ENCODE measurements at regions not wholly inside any gene's neighbourhood (a gene's known extent, or its start where the extent isn't known, plus 50 kb on each side); places are given as distances from the start of the nearest gene placed in this dataset.

- Histone ChIP-seq H2AK5ac (ENCODE audit: low read depth, low read length) (no peak overlapping the region), H3K4ac (replicated peaks; ENCODE audit: insufficient read length, low read depth, low read length) (no peak overlapping the region), H3K56ac (replicated peaks; ENCODE audit: insufficient read length, low read depth, low read length) (no peak overlapping the region), H3K4me2 (ENCODE audit: insufficient read depth in 1 of 2, low read depth in 2 of 2, low read length in 2 of 2) (peak overlapping the region in 1 of 2 experiments; percentile 34; a peak in 1 of 4 replicates), H4K20me1 (replicated peaks in 1 of 2; ENCODE audit: control insufficient read depth in 1 of 2, insufficient read depth in 2 of 2, low read length in 2 of 2) (no peaks in the 10 kb centered on the region), H3K27ac (ENCODE audit: low read depth, low read length) (no peak overlapping the region), H3K9ac (replicated peaks in 1 of 4; ENCODE audit: extremely low read depth in 1 of 4, low read depth in 3 of 4, low read length in 3 of 4) (no peak overlapping the region), H3K23me2 (ENCODE audit: low read depth, low read length) (no peaks in the 10 kb centered on the region), H3K14ac (ENCODE audit: insufficient read length) (no peak overlapping the region), H2BK120ac (replicated peaks; ENCODE audit: low read depth, low read length) (no peak overlapping the region), H3K79me1 (ENCODE audit: low read depth, low read length) (no peaks in the 10 kb centered on the region), H4K91ac (replicated peaks; ENCODE audit: insufficient read length, low read length) (no peak overlapping the region), H3K4me1 (replicated peaks in 1 of 4; ENCODE audit: control insufficient read depth in 3 of 4, insufficient read depth in 4 of 4, low read length in 3 of 4) (peaks cover 0 to 9% (median 1%) of the 10 kb centered on the region in 4 experiments; a peak in 1 of 7 replicates), H2AFZ (ENCODE audit: low read length) (no peak overlapping the region), H3K18ac (ENCODE audit: extremely low read depth, low read length) (no peak overlapping the region), H4K5ac (ENCODE audit: insufficient read length, low read depth, low read length) (no peak overlapping the region), H2BK5ac (ENCODE audit: low read depth, low read length) (no peak overlapping the region), H2BK20ac (ENCODE audit: low read length) (no peak overlapping the region), H3K27me3 (replicated peaks in 1 of 4; ENCODE audit: control insufficient read depth in 3 of 4, extremely low read depth in 1 of 4, insufficient read depth in 3 of 4, low read length in 3 of 4) (no peaks in the 10 kb centered on the region; a peak in 2 of 7 replicates), H2BK15ac (ENCODE audit: low read length) (no peak overlapping the region), H3K4me3 (ENCODE audit: extremely low read depth in 1 of 4, insufficient read depth in 2 of 4, low read depth in 3 of 4, low read length in 4 of 4) (no peak overlapping the region), H4K8ac (ENCODE audit: extremely low read depth, insufficient read depth, low read length) (no peak overlapping the region), H2BK12ac (ENCODE audit: low read depth, low read length) (no peak overlapping the region), H3K36me3 (ENCODE audit: control insufficient read depth in 2 of 4, insufficient read depth in 4 of 4, low read length in 3 of 4) (no peaks in the 10 kb centered on the region), H3K79me2 (ENCODE audit: control insufficient read depth in 1 of 2, insufficient read depth in 2 of 2, low read length in 2 of 2) (no peaks in the 10 kb centered on the region), H3K23ac (ENCODE audit: insufficient read length) (no peak overlapping the region), H3K9me3 (ENCODE audit: insufficient read depth in 2 of 2, low read depth in 1 of 2, low read length in 1 of 2) (no peaks in the 10 kb centered on the region)
- 41% methylated on average over 1 of the region's 1 CpG; no CpG with 5 or more reads in 1 of the 2 experiments for WGBS, 2 experiments (ENCODE audit: extremely low coverage in 1 of 2, insufficient coverage in 1 of 2, insufficient read length in 1 of 2, insufficient replicate concordance in 2 of 2, low coverage in 1 of 2, low lambda C conversion rate in 2 of 2, missing lambda C conversion rate in 1 of 2)
- no peak for DNase-seq (ENCODE audit: low read depth in 1 of 2, low spot score in 2 of 2)
- FAIRE-seq: no peak
- POLR2A ChIA-PET (ENCODE audit: partially characterized antibody): no interaction called here
- TF ChIP-seq BACH1 (IDR thresholded peaks at IDR 0.05; ENCODE audit: low read length): no peak
- no peak for TF ChIP-seq HDAC6 (IDR thresholded peaks at IDR 0.05; ENCODE audit: low read depth, low read length)
- TF ChIP-seq SIRT6 (IDR thresholded peaks at IDR 0.05; ENCODE audit: low read length): no peak
- no peak for TF ChIP-seq POLR2A (IDR thresholded peaks at IDR 0.05; ENCODE audit: control extremely low read depth in 1 of 2, low read depth in 2 of 2, low read length in 2 of 2)
- no peak for TF ChIP-seq CTCF (IDR thresholded peaks at IDR 0.05; ENCODE audit: control extremely low read depth in 1 of 3, insufficient read depth in 1 of 3, low read depth in 1 of 3, low read length in 3 of 3)
- no peak for TF ChIP-seq POLR2AphosphoS5 (IDR thresholded peaks at IDR 0.05; ENCODE audit: low read depth, low read length)
- CTCF ChIA-PET (ENCODE audit: partially characterized antibody): no interaction called here
These were observed 667.9 kb upstream of the SGO1 start for GRCh38 chr3:20853890-20854289.
